GM18951 (cell line): ENCODE measurements at regions not wholly inside any gene's neighbourhood (a gene's known extent, or its start where the extent isn't known, plus 50 kb on each side); places are given as distances from the start of the nearest gene placed in this dataset.

Source experiments
- POLR2A ChIP-seq: IDR thresholded peaks from 4 replicates; pipeline ENCODE4 v1.6.1; 2011; ENCODE audit warnings: mild to moderate bottlenecking; ENCODE audit not compliant: insufficient read length, insufficient read depth; ENCODE audit errors: extremely low read depth
- in situ Hi-C: fragments of 300-500 bp; cut with MboI; formaldehyde crosslinking; loops from one replicate; pipeline ENCODE4 v1.12.0; 2022; ENCODE audit warnings: low sequenced_read_pairs, mixed read lengths, inconsistent platforms; ENCODE audit not compliant: unreplicated experiment

DNA sequence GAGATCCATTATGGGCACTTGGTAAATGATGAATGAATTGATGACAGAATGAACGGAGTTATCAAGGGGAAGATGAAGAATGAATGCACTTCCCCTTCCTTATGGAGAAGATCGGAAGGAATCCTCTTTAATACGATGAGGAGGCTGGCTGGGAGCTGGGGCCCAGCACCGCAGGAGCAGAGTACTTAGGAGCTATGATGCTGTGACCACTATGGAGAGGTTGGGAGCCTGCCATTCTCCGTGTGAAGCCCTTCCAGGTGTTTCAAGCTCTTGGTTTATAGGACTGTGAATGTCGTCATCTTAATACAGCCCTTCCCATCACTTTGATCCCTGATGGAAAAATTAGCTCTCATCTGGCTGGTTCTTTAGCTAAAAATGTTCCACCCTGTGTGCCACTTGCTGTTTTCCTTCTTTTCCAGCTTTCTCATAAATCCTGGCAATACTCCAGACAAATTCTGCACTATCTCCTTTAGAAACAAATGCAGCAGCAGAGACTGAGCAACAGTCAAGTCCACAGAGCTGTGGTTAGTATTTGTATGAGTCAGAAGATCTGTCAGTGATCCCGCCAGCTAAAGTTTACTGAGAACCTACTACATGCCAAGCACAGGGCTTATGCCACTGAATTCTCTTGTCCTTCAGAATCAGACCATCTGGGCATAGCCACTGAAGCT lies 263.1 kb upstream of the CRY1 start:
- no peak for TF ChIP-seq POLR2A
- in situ Hi-C loops: no loop called here

DNA sequence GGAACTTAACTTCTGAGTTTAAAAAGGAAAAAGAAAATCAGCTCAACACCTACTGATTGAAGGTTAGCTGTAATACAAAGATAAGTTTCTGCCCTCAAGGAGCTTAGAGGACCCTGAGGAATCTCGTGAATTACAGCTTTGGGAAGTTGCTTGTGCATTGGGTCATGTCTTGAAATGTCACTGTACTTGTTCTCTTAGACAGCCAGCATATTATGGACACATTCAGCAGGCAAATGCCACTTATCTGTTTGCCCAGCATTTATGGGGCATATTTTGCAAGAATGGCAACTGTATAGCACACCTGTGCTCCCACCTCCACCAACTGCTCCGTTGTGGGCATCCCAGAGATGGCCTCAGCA lies 263.6 kb upstream of the CRY1 start:
- no peak for TF ChIP-seq POLR2A
- in situ Hi-C loops: no loop called here

DNA sequence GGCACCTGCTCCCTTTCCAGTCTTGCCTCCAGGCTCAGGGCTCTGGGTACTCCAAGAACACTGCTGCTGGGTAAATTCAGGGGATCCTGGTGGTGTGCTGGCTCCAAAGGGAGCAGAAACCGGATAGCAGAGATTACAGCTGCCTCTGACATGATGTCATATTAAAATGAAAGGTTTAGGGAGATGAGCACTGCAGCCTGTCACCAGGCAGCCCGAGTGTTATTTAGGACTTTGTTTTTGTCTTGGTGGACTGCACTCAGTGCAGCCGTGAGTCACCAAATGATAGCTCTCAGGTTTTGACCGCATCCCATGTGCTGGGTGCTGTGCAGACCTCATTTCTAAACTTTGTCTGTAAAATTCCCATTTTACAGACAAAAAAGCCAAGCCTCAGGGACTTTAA lies 266.0 kb upstream of the CRY1 start:
- TF ChIP-seq POLR2A: no peak
- in situ Hi-C loops: no loop called here

DNA sequence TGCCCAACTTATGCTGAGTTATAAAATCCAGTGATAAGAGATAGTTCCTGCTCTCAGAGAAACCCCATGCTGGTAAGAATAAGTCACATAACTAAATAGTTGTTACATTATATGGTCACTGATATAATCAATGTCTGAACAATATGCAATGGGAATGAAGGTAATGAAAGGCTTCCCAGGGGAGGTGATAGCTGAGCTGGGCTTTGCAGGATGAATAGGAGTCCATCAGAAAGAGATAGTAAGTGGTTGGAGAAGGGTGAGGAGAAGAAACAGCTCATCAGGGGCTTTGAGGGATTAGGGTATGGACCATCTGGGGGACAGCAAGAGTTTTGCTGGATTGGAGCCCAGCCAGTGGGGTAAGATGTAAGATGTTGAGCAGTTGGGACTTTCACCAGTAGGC lies 266.7 kb upstream of the CRY1 start:
- in situ Hi-C loops: no loop called here
- TF ChIP-seq POLR2A: no peak

DNA sequence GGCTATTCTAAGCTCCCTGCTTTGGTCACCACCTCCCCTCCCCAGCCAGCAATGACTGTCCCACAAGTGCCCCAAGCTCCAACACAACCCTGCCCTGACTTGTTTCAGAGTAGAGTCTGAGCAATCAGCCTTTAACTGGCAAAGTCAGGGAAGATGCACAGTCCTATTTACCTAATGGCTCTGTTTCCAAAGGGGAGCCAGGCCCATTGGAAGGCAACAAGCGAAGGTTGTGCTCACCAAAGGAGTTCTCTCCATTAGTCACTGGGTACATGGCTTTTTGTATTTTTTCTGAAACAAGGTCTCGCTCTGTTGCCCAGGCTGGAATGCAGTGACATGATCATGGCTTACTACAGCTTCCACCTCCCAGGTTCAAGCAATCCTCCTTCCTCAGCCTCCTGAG lies 267.1 kb upstream of the CRY1 start:
- in situ Hi-C loops: no loop called here
- TF ChIP-seq POLR2A: no peak

DNA sequence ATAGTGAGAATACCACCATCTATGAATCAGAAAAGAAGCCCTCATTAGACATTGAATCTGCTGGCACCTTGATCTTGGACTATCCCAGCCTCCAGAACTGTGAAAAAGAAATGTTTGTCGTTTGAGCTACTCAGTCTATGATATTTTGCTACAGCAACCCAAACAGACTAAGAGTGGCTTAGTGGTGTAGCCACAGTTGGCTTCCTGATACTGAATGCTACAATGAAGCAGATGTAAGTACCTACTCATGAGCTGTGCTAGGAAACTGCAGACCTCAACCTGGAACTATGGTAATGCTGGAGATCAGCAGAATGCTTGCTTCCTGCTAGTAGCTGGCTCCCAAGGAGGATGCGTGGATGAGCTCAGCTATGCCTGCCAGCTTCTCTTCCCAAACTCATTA lies 268.6 kb upstream of the CRY1 start:
- in situ Hi-C loops: no loop called here
- TF ChIP-seq POLR2A: no peak

DNA sequence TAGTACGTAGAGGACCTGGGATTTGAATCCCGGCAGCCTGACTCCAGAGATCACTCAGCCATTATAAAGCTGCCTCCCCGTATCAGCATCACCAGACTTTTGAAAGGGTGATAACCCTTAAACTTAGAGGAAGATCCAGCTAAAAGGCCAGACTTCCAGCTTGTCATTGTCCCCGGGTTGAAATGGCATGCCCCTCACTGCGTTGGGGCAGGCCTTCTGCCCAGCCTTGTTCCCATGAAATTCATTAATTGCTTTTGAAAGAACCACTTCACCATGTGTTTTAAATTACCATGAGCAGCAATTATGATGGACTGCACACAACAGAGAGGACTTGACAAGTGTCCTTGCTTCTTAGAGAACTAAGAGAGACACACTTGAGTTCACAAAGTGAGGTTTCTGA lies 269.6 kb upstream of the CRY1 start:
- in situ Hi-C loops: no loop called here

DNA sequence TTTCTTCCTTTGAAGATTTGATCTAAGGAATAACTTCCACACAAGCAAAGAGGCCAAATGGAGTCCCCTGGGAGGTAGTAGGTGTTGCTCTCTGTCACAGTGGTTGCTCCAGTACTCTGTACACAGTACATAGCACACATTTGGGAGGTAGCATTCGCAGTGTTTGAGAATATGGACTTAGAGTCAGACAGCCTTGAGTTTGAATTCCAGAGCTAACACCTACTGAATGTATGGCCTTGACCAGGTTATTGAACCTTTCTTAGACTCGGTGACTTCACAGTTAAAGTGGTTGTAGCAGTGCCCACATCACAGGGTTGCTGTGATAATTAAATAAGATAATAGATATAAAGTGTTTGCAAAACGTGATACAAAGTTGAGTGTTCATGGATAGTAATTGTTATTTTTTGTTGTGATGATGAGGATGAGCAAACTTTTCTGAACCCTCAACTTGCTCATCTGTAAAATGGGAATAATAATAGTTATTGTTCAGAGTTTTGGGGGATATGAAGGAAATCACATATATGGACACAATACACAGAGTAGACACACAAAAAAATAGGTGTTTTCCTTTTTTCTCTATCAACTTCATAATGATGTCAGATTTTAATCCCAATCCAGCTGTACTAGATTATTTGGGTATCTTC lies 271.6 kb upstream of the CRY1 start:
- TF ChIP-seq POLR2A: no peak
- in situ Hi-C loops: no loop called here

More for the DNA sequence above, 269.6 kb upstream of the CRY1 start:
- no peak for TF ChIP-seq POLR2A

DNA sequence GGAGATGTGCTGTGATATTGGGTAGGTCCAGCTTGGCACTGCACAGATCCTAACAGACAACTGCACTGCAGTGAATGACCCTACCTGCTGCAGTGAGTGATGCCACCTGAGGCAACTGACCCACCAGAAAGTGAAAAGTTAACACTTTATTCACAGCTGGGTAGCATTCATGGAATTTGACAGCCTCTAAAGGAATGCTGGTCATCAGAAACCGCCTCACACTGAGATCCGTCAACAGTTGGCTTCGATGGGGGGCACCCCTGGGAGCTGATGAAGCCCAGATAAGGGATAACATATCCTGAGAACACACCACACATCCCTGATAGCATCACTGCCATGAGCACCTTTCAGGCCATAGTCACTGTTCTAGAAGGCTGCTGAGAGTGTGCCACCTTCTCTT lies 272.4 kb upstream of the CRY1 start:
- in situ Hi-C loops: no loop called here
- TF ChIP-seq POLR2A: no peak

DNA sequence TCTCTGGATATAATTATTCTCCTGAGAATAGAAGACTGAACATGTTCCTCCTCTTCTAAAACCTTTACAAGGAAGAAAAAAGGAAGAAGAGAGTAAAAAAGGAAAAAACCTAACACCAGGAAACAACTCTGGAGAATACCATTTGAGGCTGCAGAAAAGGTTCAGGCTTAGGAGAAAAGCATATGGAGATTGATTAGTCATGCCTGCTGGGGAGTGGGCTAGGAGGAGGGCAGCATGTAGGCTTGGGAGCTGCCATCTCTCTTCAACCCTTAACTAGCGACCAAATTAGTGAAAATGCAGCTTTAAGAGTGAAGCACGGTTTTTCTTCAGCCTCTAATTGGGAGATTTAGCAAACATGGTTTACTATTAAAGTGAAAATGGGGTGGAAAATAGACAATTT lies 273.0 kb upstream of the CRY1 start:
- in situ Hi-C loops: no loop called here

DNA sequence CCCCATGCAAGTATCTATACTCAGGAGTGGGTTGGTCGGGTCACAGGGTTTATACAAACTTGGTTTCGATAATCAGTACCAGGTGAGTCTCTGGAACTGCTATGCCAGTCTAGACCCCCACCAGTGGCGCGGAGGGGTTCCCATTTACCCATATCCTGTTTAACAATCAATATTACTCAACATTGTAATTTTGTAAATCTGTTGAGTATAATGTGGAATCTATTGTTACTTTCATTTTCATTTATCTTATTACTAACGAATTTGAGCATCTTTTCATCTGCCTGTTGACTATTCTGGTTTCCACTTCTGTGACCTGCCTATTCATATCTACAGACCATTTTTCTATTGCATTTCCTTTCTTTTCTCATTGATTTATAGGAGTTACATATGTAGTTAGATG lies 275.2 kb upstream of the CRY1 start:
- in situ Hi-C loops: no loop called here
- TF ChIP-seq POLR2A: no peak

More for the DNA sequence above, 273.0 kb upstream of the CRY1 start:
- no peak for TF ChIP-seq POLR2A

DNA sequence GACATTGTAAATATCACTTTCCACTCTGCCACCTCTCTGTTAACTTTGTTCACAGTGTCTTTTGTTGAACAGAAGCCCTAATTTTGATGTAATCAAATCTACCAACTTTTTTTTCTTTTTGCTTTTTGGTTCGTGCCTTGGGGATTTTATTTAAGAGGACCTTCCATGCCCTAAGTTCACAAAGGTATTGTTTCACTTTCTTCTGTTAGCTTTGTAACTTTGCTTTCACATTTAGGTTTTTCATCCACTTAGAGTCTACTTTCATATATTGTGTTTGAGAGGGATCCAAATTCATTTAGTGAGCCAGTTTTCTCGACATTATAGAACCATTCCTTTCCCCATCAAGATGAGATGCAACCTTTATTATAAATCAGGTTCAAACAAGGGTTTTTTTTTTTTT lies 275.7 kb upstream of the CRY1 start:
- in situ Hi-C loops: no loop called here

DNA sequence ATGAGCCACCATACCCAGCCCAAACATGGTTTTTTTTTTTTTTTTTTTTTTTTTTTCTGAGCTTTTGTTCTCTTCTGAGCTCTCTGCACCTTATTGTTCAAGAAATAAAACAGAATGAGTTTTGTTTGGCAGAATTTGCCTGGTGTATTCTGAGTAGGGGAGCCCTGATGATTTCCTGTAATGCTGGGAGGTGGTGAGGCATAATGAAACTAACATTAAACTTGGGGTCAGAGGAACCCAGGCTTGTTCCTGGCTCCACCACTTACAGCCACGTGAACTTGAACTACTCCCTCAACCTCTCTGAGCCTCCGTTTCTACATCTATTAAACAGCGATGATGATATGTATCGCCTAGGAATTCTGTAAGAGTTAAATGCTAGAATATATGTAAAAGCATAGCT lies 276.3 kb upstream of the CRY1 start:
- in situ Hi-C loops: no loop called here

More for the DNA sequence above, 275.7 kb upstream of the CRY1 start:
- TF ChIP-seq POLR2A: no peak

DNA sequence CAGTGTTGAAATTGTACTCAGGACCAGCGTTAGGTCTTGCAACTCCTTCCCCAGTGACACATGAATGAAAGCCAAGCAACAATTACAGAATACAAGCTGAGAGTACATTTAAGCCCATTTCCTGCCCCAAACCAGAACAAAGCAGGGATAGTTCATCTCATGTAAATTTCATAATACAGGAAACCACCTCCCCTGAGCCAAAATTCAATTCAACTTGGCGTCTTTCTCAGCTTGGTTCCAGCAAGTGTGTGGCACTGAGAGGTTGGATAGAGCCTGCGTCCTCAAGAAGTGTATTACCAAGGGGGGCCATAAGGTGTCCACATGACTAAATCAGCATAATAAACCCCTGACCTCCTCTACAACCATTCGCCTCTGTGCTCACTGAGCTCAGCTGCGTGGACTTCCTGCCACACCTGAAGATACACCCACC lies 278.9 kb upstream of the CRY1 start:
- no peak for TF ChIP-seq POLR2A
- in situ Hi-C loops: no loop called here

More for the DNA sequence above, 276.3 kb upstream of the CRY1 start:
- TF ChIP-seq POLR2A: no peak
